HepG2 (cell line): ENCODE measurements at regions not wholly inside any gene's neighbourhood (a gene's known extent, or its start where the extent isn't known, plus 50 kb on each side); places are given as distances from the start of the nearest gene placed in this dataset.

ENCODE experiments used
- ATAC-seq: fragments of 200-7000 bp; cut with Tn5 transposase; 3 replicates; pipeline ENCODE4 v1.9.1; 2020; ENCODE audit warnings: mild to moderate bottlenecking, moderate library complexity
- BruUV-seq: library from RNA; stranded (reverse); fragments of 400-500 nt; replicated peaks from 2 replicates; lab custom pipeline; 2021; lab: Mats Ljungman, UMichigan
- CTCF ChIA-PET: fragments of 300-600 bp; formaldehyde crosslinking; extraction: SDS; loops from one replicate; lab custom pipeline; 2021; ENCODE audit warnings: low total read pairs, inconsistent platforms, low intra/inter-chr PET ratio; lab: Yijun Ruan, JAX
- POLR2A ChIA-PET: fragments of 350-600 bp; sonication (Branson Sonifier 250); formaldehyde crosslinking; loops from one replicate; lab custom pipeline; 2020; ENCODE audit warnings: antibody characterized with exemption, inconsistent platforms; lab: Yijun Ruan, JAX
- DNase-seq: peaks from one replicate; pipeline ENCODE4 v3.0.0-alpha.2; 2015; ENCODE audit warnings: low spot score
- FAIRE-seq: peaks from 3 replicates; lab custom pipeline; 2011; peaks lifted over from hg19 to GRCh38; lab: Jason Lieb, UNC
- H2AFZ ChIP-seq: one replicate; pipeline ENCODE4 v1.6.1; 2011; ENCODE audit warnings: low read length, inconsistent platforms
- H3K27ac ChIP-seq: fragments of 300-600 bp; 3 replicates; pipeline ENCODE4 v1.8.0; 2011; ENCODE audit warnings: mixed run types, mild to moderate bottlenecking, mixed read lengths, low read length, inconsistent platforms; ENCODE audit not compliant: insufficient read depth; ENCODE audit errors: extremely low read length
- H3K27me3 ChIP-seq, 2 experiments: fragments of 200-600 bp in 1 of 2; 2 replicates in 1 of 2; 3 replicates in 1 of 2; pipeline versions ENCODE4 v1.6.0 to v1.8.0; 2011; ENCODE audit warnings: low read length in 2 of 2, mild to moderate bottlenecking in 2 of 2, moderate library complexity in 2 of 2, inconsistent platforms in 1 of 2; ENCODE audit not compliant: insufficient read depth in 2 of 2, control insufficient read depth in 1 of 2
- H3K36me3 ChIP-seq, 2 experiments: fragments of 200-600 bp in 1 of 2; replicated peaks in 1 of 2; 2 replicates in 1 of 2; 3 replicates in 1 of 2; pipeline versions ENCODE4 v1.5.1 to v1.8.0; 2011; ENCODE audit warnings: low read length in 2 of 2, inconsistent platforms in 1 of 2; ENCODE audit not compliant: insufficient read depth in 2 of 2, control insufficient read depth in 1 of 2
- H3K4me1 ChIP-seq: 2 replicates; pipeline ENCODE4 v1.5.1; 2012; ENCODE audit warnings: low read length, inconsistent platforms; ENCODE audit not compliant: insufficient read depth
- H3K4me2 ChIP-seq: 2 replicates; pipeline ENCODE4 v1.6.0; 2011; ENCODE audit warnings: low read depth, low read length, inconsistent platforms
- H3K4me3 ChIP-seq, 3 experiments: fragments of 200-600 bp in 1 of 3; sonication (generic), shearing (Covaris generic) in 1 of 3; replicated peaks in 1 of 3; 2 replicates each; pipeline ENCODE4 v1.5.1; 2011 to 2016; ENCODE audit warnings: low read length in 3 of 3, inconsistent platforms in 2 of 3, low read depth in 2 of 3, mild to moderate bottlenecking in 2 of 3, control low read depth in 1 of 3, mixed read lengths in 1 of 3; ENCODE audit not compliant: insufficient read depth in 1 of 3
- H3K79me2 ChIP-seq: one replicate; pipeline ENCODE4 v1.6.1; 2011; ENCODE audit warnings: low read length, inconsistent platforms; ENCODE audit not compliant: insufficient read depth
- H3K9ac ChIP-seq: 2 replicates; pipeline ENCODE4 v1.6.0; 2011; ENCODE audit warnings: mild to moderate bottlenecking, low read depth, low read length, inconsistent platforms; ENCODE audit not compliant: insufficient read depth
- H3K9me3 ChIP-seq: 2 replicates; pipeline ENCODE4 v1.5.1; 2012; ENCODE audit warnings: mild to moderate bottlenecking, low read length
- H4K20me1 ChIP-seq: 2 replicates; pipeline ENCODE4 v1.6.0; 2011; ENCODE audit warnings: inconsistent platforms, mild to moderate bottlenecking, low read length, moderate library complexity; ENCODE audit not compliant: insufficient read depth
- CREBL2 ChIP-seq: sonication (generic); formaldehyde crosslinking; IDR thresholded peaks from 2 replicates; pipeline ENCODE4 v1.8.1; 2023; ENCODE audit warnings: missing genetic modification reagents, mild to moderate bottlenecking, borderline replicate concordance
- FOXP4 ChIP-seq: sonication (generic); formaldehyde crosslinking; IDR thresholded peaks from 2 replicates; pipeline ENCODE4 v1.4.0; 2020; ENCODE audit warnings: missing genetic modification reagents
- IRF2 ChIP-seq: IDR thresholded peaks from 2 replicates; pipeline ENCODE4 v1.6.1; 2018; ENCODE audit warnings: missing genetic modification reagents, missing compliant biosample characterization
- KLF13 ChIP-seq: sonication (generic); formaldehyde crosslinking; IDR thresholded peaks from 2 replicates; pipeline ENCODE4 v1.4.0; 2020; ENCODE audit warnings: mild to moderate bottlenecking, missing genetic modification reagents
- PAWR ChIP-seq: sonication (generic); formaldehyde crosslinking; IDR thresholded peaks from 2 replicates; pipeline ENCODE4 v1.4.0; 2020; ENCODE audit warnings: missing genetic modification reagents, mild to moderate bottlenecking, borderline replicate concordance
- ZBTB43 ChIP-seq: sonication (generic); formaldehyde crosslinking; conservative IDR thresholded peaks from 2 replicates; pipeline ENCODE4 v1.4.0; 2020; ENCODE audit warnings: missing genetic modification reagents
- ZFP36L1 ChIP-seq: sonication (generic); formaldehyde crosslinking; IDR thresholded peaks from 2 replicates; pipeline ENCODE4 v1.8.0; 2022; ENCODE audit warnings: mild to moderate bottlenecking, missing genetic modification reagents, moderate library complexity
- ZNF501 ChIP-seq: sonication (generic); formaldehyde crosslinking; IDR thresholded peaks from 2 replicates; pipeline ENCODE4 v1.5.1; 2020; ENCODE audit warnings: mild to moderate bottlenecking, moderate library complexity, missing genetic modification reagents
- WGBS: methylation state at CpG from one replicate; pipeline ENCODE4 v1.1.6; 2017; ENCODE audit warnings: low lambda C conversion rate; 5-methylcytosine and 5-hydroxymethylcytosine counted together
- in situ Hi-C: cut with HindIII; loops from 2 replicates; pipeline ENCODE4 v1.10.0; 2017; ENCODE audit warnings: low pct_unique_long_range_greater_than_20kb; ENCODE audit not compliant: extremely low pct_ligation_motif_present
- intact Hi-C: fragments of 100-400 bp; cut with micrococcal nuclease; formaldehyde crosslinking; loops from one replicate; pipeline ENCODE4 v1.10.0; 2022; ENCODE audit not compliant: unreplicated experiment

- ATAC-seq (no peak), FAIRE-seq (no peak), DNase-seq (no peak)
- Histone ChIP-seq H3K27ac (no peak overlapping the region), H3K4me3 (no peak overlapping the region), H3K36me3 (no peaks in the 10 kb centered on the region), H3K27me3 (no peaks in the 10 kb centered on the region), H3K4me1 (no peaks in the 10 kb centered on the region), H4K20me1 (no peaks in the 10 kb centered on the region), H3K4me2 (no peak overlapping the region), H3K79me2 (no peaks in the 10 kb centered on the region), H3K9me3 (peaks cover 53% of the 10 kb centered on the region), H3K9ac (no peak overlapping the region), H2AFZ (no peak overlapping the region)
- in situ Hi-C loops = no loop called here
- CTCF ChIA-PET = no interaction called here
- 52% methylated on average over 6 of the region's 6 CpGs for WGBS
- POLR2A ChIA-PET = no interaction called here
- intact Hi-C loops = no loop called here
- no TSS peak for BruUV-seq
- TF ChIP-seq ZBTB43 (no peak), ZNF501 (no peak), PAWR (CRISPR knock-in tag) (no peak), IRF2 (no peak), ZFP36L1 (no peak), KLF13 (CRISPR knock-in tag) (no peak), CREBL2 (CRISPR knock-in tag) (no peak), FOXP4 (CRISPR knock-in tag) (no peak)
These were observed 920.9 kb downstream of the CDY2B start for GRCh38 chrY:16959071-16959470.
